ENCODE measurements at regions not wholly inside any gene's neighbourhood (a gene's known extent, or its start where the extent isn't known, plus 50 kb on each side); places are given as distances from the start of the nearest gene placed in this dataset.

DNA sequence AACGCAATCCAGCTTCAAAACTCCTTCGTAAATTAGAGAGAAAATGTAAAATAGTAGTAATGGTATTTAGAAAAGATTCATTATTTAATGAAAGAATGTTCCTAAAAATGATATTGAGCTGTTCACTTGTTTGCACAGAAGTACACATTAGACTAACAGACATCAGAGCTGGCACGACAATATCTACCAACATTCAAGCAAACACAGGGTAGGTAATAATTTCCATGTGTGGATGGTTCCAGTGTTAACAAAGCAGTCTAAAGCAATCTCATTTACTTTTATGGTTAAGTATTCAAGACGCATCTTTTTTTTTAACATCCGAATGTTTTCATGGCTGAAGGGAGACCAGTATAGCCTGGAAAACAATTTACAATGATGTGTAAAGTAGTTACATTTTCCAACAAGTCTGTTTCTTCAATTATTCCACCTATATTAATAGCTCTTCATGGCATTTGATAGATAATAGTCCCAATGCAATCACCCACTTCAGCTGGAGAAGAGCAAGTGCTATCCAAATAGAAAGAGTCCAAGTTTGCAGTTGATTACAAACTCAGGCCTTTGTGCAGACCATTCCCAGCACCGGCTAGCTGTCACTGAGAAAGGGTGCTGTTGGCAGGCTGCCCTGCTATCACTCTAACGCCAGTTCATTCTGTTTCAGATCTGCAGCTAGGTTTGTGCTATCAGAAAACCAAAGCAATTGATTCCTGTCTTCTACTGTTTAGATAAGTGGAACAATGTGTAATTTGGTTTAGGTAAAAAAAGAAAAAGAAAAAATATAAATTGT is 458.8 kb downstream of the DTWD2 start:
- ChIA-PET CTCF (no interaction called here), POLR2A (no interaction called here)
- intact Hi-C loops (cut with micrococcal nuclease) (no loop called here), dilution Hi-C loops (cut with MboI; ENCODE audit: extremely low pct_ligation_motif_present, low sequenced_read_pairs) (no loop called here)
- no peak overlapping the region for H3K9ac ChIP-seq (replicated peaks; ENCODE audit: extremely low read depth, insufficient read depth, low read length)
- no peaks in the 10 kb centered on the region for H3K36me3 ChIP-seq (ENCODE audit: control insufficient read depth in 2 of 2, extremely low read depth in 1 of 2, insufficient read depth in 2 of 2, low read length in 2 of 2)
- H3K27me3 ChIP-seq (ENCODE audit: control insufficient read depth in 2 of 2, insufficient read depth in 2 of 2, low read length in 2 of 2): no peaks in the 10 kb centered on the region
- no peak for FAIRE-seq
- no peaks in the 10 kb centered on the region for H3K9me1 ChIP-seq (replicated peaks; ENCODE audit: control insufficient read depth, extremely low read depth, insufficient read depth, low read length)
- H3K4me3 ChIP-seq (replicated peaks in 1 of 3; ENCODE audit: insufficient read depth in 1 of 3, low read depth in 1 of 3, low read length in 3 of 3): no peak overlapping the region
- no peaks in the 10 kb centered on the region for H3K9me3 ChIP-seq (replicated peaks; ENCODE audit: control insufficient read depth, insufficient read depth, low read length)
- no TSS peak for BruUV-seq (replicated peaks)
- H3K79me2 ChIP-seq (ENCODE audit: control insufficient read depth, insufficient read depth, low read length): no peaks in the 10 kb centered on the region
- no peak overlapping the region for H3K4me2 ChIP-seq (ENCODE audit: insufficient read depth, low read length)
- no peaks in the 10 kb centered on the region for H3K4me1 ChIP-seq (ENCODE audit: control insufficient read depth, extremely low read depth, insufficient read depth, low read length)
- H4K20me1 ChIP-seq (replicated peaks; ENCODE audit: control insufficient read depth, extremely low read depth, insufficient read depth, low read length): no peaks in the 10 kb centered on the region
- TF ChIP-seq JUN (IDR thresholded peaks at IDR 0.05; ENCODE audit: borderline replicate concordance, insufficient read depth, insufficient read length, low read depth) (no peak), POLR2AphosphoS5 (IDR thresholded peaks at IDR 0.05; ENCODE audit: insufficient read depth, low read depth, low read length) (no peak), EZH2 (IDR thresholded peaks at IDR 0.05; ENCODE audit: borderline replicate concordance, low read depth, low read length, severe bottlenecking) (no peak), POLR2A (IDR thresholded peaks at IDR 0.05; ENCODE audit: low read depth, low read length) (no peak), MYC (IDR thresholded peaks at IDR 0.05; ENCODE audit: low read depth, low read length) (no peak), FOS (IDR thresholded peaks at IDR 0.05; ENCODE audit: borderline replicate concordance, insufficient read depth, low read length) (no peak), GATA2 (IDR thresholded peaks at IDR 0.05; ENCODE audit: insufficient read depth, insufficient read length, low read depth, low read length) (no peak)
- TF ChIP-seq, protein P1, sequence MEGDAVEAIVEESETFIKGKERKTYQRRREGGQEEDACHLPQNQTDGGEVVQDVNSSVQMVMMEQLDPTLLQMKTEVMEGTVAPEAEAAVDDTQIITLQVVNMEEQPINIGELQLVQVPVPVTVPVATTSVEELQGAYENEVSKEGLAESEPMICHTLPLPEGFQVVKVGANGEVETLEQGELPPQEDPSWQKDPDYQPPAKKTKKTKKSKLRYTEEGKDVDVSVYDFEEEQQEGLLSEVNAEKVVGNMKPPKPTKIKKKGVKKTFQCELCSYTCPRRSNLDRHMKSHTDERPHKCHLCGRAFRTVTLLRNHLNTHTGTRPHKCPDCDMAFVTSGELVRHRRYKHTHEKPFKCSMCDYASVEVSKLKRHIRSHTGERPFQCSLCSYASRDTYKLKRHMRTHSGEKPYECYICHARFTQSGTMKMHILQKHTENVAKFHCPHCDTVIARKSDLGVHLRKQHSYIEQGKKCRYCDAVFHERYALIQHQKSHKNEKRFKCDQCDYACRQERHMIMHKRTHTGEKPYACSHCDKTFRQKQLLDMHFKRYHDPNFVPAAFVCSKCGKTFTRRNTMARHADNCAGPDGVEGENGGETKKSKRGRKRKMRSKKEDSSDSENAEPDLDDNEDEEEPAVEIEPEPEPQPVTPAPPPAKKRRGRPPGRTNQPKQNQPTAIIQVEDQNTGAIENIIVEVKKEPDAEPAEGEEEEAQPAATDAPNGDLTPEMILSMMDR (IDR thresholded peaks at IDR 0.05; ENCODE audit: extremely low read depth in 1 of 2, insufficient read depth in 1 of 2, low read depth in 1 of 2, low read length in 2 of 2): no peak
- TF ChIP-seq, protein P2, sequence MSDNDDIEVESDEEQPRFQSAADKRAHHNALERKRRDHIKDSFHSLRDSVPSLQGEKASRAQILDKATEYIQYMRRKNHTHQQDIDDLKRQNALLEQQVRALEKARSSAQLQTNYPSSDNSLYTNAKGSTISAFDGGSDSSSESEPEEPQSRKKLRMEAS (IDR thresholded peaks at IDR 0.05; ENCODE audit: insufficient read depth, insufficient read length): no peak
- H3K27ac ChIP-seq (ENCODE audit: insufficient read depth, low read depth, low read length): no peak overlapping the region
- no peak for DNase-seq (ENCODE audit: low read depth, low spot score)
- no peak overlapping the region for H2AFZ ChIP-seq (ENCODE audit: low read depth, low read length)
